ENCODE measurements at regions not wholly inside any gene's neighbourhood (a gene's known extent, or its start where the extent isn't known, plus 50 kb on each side); places are given as distances from the start of the nearest gene placed in this dataset.
"Not testable (repeated sequence)": the region's sequence is repeated elsewhere in the genome, so short reads cannot be mapped to it uniquely, and the experiment has no call there.

- H2AFZ ChIP-seq (ENCODE audit: low read depth, low read length) = no peak overlapping the region
- no peak overlapping the region for H3K4me2 ChIP-seq (ENCODE audit: insufficient read depth, low read length)
- no peaks in the 10 kb centered on the region for H3K79me2 ChIP-seq (ENCODE audit: insufficient read depth, low read length)
- DNase-seq = no peak
- no peak for ATAC-seq (ENCODE audit: insufficient read depth, low read depth)
- no peaks in the 10 kb centered on the region for H3K9me3 ChIP-seq (ENCODE audit: insufficient read depth, low read length, severe bottlenecking)
- H3K27me3 ChIP-seq (ENCODE audit: insufficient read depth, low read length, poor library complexity) = no peaks in the 10 kb centered on the region
- no peak overlapping the region for H3K27ac ChIP-seq (ENCODE audit: low read length)
- no peaks in the 10 kb centered on the region for H3K36me3 ChIP-seq (ENCODE audit: insufficient read depth, low read length)
- no peak overlapping the region for H3K4me3 ChIP-seq (ENCODE audit: low read depth in 1 of 2, low read length in 2 of 2)
- H3K9ac ChIP-seq (ENCODE audit: low read depth, low read length) = no peak overlapping the region
- H4K20me1 ChIP-seq (ENCODE audit: insufficient read depth, low read length) = no peaks in the 10 kb centered on the region
- no peaks in the 10 kb centered on the region for H3K4me1 ChIP-seq (ENCODE audit: insufficient read depth, low read length)
- TF ChIP-seq CTCF (IDR thresholded peaks at IDR 0.05; ENCODE audit: borderline replicate concordance, extremely low read depth, low read length, poor library complexity, severe bottlenecking) = no peak
- no peak for TF ChIP-seq EZH2 (IDR thresholded peaks at IDR 0.05; ENCODE audit: borderline replicate concordance, low read depth, low read length, severe bottlenecking)
Measured at GRCh38 chr6:81944661-81945060, 192.2 kb upstream of the TENT5A start.

- not testable (repeated sequence) for H3K36me3 ChIP-seq (ENCODE audit: insufficient read depth, low read length); H3K9me3 ChIP-seq (ENCODE audit: insufficient read depth, low read length, severe bottlenecking); DNase-seq; H2AFZ ChIP-seq (ENCODE audit: low read depth, low read length); H4K20me1 ChIP-seq (ENCODE audit: insufficient read depth, low read length); H3K4me3 ChIP-seq (ENCODE audit: low read depth in 1 of 2, low read length in 2 of 2); H3K27me3 ChIP-seq (ENCODE audit: insufficient read depth, low read length, poor library complexity); H3K4me2 ChIP-seq (ENCODE audit: insufficient read depth, low read length); H3K4me1 ChIP-seq (ENCODE audit: insufficient read depth, low read length); ATAC-seq (ENCODE audit: insufficient read depth, low read depth); H3K27ac ChIP-seq (ENCODE audit: low read length); H3K9ac ChIP-seq (ENCODE audit: low read depth, low read length); H3K79me2 ChIP-seq (ENCODE audit: insufficient read depth, low read length)
Measured at GRCh38 chr6:81942842-81943241, 190.4 kb upstream of the TENT5A start.

- Histone ChIP-seq H3K27me3 (ENCODE audit: insufficient read depth, low read length, poor library complexity) (no peaks in the 10 kb centered on the region), H3K27ac (ENCODE audit: low read length) (no peak overlapping the region), H2AFZ (ENCODE audit: low read depth, low read length) (no peak overlapping the region), H3K79me2 (ENCODE audit: insufficient read depth, low read length) (no peaks in the 10 kb centered on the region), H3K4me3 (ENCODE audit: low read depth in 1 of 2, low read length in 2 of 2) (no peak overlapping the region), H3K9me3 (ENCODE audit: insufficient read depth, low read length, severe bottlenecking) (no peaks in the 10 kb centered on the region), H3K4me1 (ENCODE audit: insufficient read depth, low read length) (no peaks in the 10 kb centered on the region), H3K36me3 (ENCODE audit: insufficient read depth, low read length) (no peaks in the 10 kb centered on the region), H3K9ac (ENCODE audit: low read depth, low read length) (no peak overlapping the region), H3K4me2 (ENCODE audit: insufficient read depth, low read length) (no peak overlapping the region), H4K20me1 (ENCODE audit: insufficient read depth, low read length) (no peaks in the 10 kb centered on the region)
- DNase-seq (no peak), ATAC-seq (ENCODE audit: insufficient read depth, low read depth) (no peak)
- TF ChIP-seq CTCF (IDR thresholded peaks at IDR 0.05; ENCODE audit: borderline replicate concordance, extremely low read depth, low read length, poor library complexity, severe bottlenecking) = no peak
- no peak for TF ChIP-seq EZH2 (IDR thresholded peaks at IDR 0.05; ENCODE audit: borderline replicate concordance, low read depth, low read length, severe bottlenecking)
Measured at GRCh38 chr6:81942067-81942370, 189.5 kb upstream of the TENT5A start.

GRCh38 chr6:81940451-81940985 lies 188.0 kb upstream of the TENT5A start:
- H3K27me3 ChIP-seq (ENCODE audit: insufficient read depth, low read length, poor library complexity) = no peaks in the 10 kb centered on the region
- no peak overlapping the region for H2AFZ ChIP-seq (ENCODE audit: low read depth, low read length)
- H3K4me1 ChIP-seq (ENCODE audit: insufficient read depth, low read length) = no peaks in the 10 kb centered on the region
- H3K79me2 ChIP-seq (ENCODE audit: insufficient read depth, low read length) = no peaks in the 10 kb centered on the region
- DNase-seq = no peak
- no peak overlapping the region for H3K4me2 ChIP-seq (ENCODE audit: insufficient read depth, low read length)
- no peaks in the 10 kb centered on the region for H3K9me3 ChIP-seq (ENCODE audit: insufficient read depth, low read length, severe bottlenecking)
- no peaks in the 10 kb centered on the region for H3K36me3 ChIP-seq (ENCODE audit: insufficient read depth, low read length)
- no peaks in the 10 kb centered on the region for H4K20me1 ChIP-seq (ENCODE audit: insufficient read depth, low read length)
- no peak overlapping the region for H3K4me3 ChIP-seq (ENCODE audit: low read depth in 1 of 2, low read length in 2 of 2)
- no peak for TF ChIP-seq CTCF (IDR thresholded peaks at IDR 0.05; ENCODE audit: borderline replicate concordance, extremely low read depth, low read length, poor library complexity, severe bottlenecking)
- no peak for TF ChIP-seq EZH2 (IDR thresholded peaks at IDR 0.05; ENCODE audit: borderline replicate concordance, low read depth, low read length, severe bottlenecking)
- no peak for ATAC-seq (ENCODE audit: insufficient read depth, low read depth)
- H3K9ac ChIP-seq (ENCODE audit: low read depth, low read length) = no peak overlapping the region
- H3K27ac ChIP-seq (ENCODE audit: low read length) = no peak overlapping the region

All from DND-41 (cell line).